Activated CD4-positive, alpha-beta T cell treated with anti-CD3 and anti-CD28 coated beads for 36 hours (primary cell): ENCODE measurements at regions not wholly inside any gene's neighbourhood (a gene's known extent, or its start where the extent isn't known, plus 50 kb on each side); places are given as distances from the start of the nearest gene placed in this dataset.

Experiments
- ATAC-seq: fragments of 200-7000 bp; cut with Tn5 transposase; one replicate; pipeline ENCODE4 v1.10.0; 2021; ENCODE audit warnings: mild to moderate bottlenecking, moderate library complexity
- CTCF ChIA-PET: fragments of 350-600 bp; sonication (Branson Sonifier 250); formaldehyde crosslinking; loops from one replicate; lab custom pipeline; 2021; ENCODE audit warnings: antibody characterized with exemption; lab: Charles Lee
- POLR2A ChIA-PET: fragments of 350-600 bp; sonication (Branson Sonifier 250); formaldehyde crosslinking; loops from one replicate; lab custom pipeline; 2021; ENCODE audit warnings: antibody characterized with exemption, inconsistent platforms; lab: Charles Lee
- DNase-seq: peaks from one replicate; pipeline ENCODE4 v3.0.0-alpha.2; 2020
- H3K27ac Mint-ChIP-seq: one replicate; pipeline ENCODE4 v1.8.0; 2021; ENCODE audit warnings: mixed read lengths
- H3K27me3 Mint-ChIP-seq: one replicate; pipeline ENCODE4 v1.8.0; 2021; ENCODE audit warnings: mixed read lengths
- H3K36me3 Mint-ChIP-seq: one replicate; pipeline ENCODE4 v1.8.0; 2021; ENCODE audit warnings: low read depth, mixed read lengths
- H3K4me1 Mint-ChIP-seq: one replicate; pipeline ENCODE4 v1.8.0; 2021; ENCODE audit warnings: mixed read lengths
- H3K4me3 Mint-ChIP-seq: one replicate; pipeline ENCODE4 v1.8.0; 2021; ENCODE audit warnings: mild to moderate bottlenecking, moderate library complexity, mixed read lengths
- H3K9me3 Mint-ChIP-seq: one replicate; pipeline ENCODE4 v1.8.0; 2021; ENCODE audit warnings: low read depth, mixed read lengths
- intact Hi-C, 2 experiments: fragments of 100-400 bp; cut with DNase I in 1 of 2; cut with micrococcal nuclease in 1 of 2; formaldehyde crosslinking; loops; one replicate each; pipeline versions ENCODE4 v1.14.2 to v1.15.1; 2022 to 2024; cut with DNase I, micrococcal nuclease

GRCh38 chr1:235049217-235049616, 79.4 kb downstream of the TOMM20 start:
- Mint-ChIP-seq H3K27ac (peak overlapping the region; percentile 97), H3K4me1 (peaks cover 67% of the 10 kb centered on the region), H3K36me3 (no peaks in the 10 kb centered on the region), H3K9me3 (no peaks in the 10 kb centered on the region), H3K4me3 (no peak overlapping the region), H3K27me3 (no peaks in the 10 kb centered on the region)
- CTCF ChIA-PET: interaction anchor here (0.7 to 1.3 kb wide), 2 partner anchors 28 to 34 kb away, joined by 3 read pairs; no protein-coding TSS in a partner anchor
- no peak for ATAC-seq
- no peak for DNase-seq
- POLR2A ChIA-PET: interaction anchor here (0.6 kb wide), 1 partner anchor 438 kb away, joined by 3 read pairs; no protein-coding TSS in a partner anchor
- intact Hi-C loops: loop anchor here in 1 of 2 experiments (2.0 kb wide), 2 partner anchors 26 to 38 kb away; no protein-coding TSS in a partner anchor

DNA sequence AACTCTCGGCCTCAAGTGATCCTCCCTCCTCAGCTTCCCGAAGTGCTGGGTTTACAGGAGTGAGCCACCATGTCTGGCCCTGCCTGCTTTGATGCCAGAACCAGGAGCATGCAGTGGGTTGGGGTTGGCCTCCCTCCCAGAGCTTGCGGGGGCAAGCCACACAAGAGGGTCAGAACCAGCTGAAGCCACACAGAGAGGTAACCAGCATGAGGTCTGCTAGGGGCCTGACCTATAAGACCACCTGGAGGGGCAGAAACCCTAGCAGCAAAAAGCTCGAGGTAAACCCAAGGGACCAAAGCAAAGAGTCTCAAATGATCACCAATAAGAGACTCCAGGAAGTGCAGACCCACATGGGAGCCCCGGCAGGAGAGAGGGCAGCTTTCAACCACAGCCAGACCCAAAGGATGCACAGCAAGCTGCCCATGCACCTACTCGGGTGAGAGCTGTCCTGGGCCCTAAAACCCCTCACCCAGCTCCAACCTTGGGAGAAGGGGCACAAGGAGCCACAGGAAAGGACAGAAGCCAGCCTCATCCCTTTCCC, 81.2 kb downstream of the TOMM20 start:
- POLR2A ChIA-PET: interaction anchor here (1.0 to 2.1 kb wide), 5 partner anchors 32 to 323 kb away, joined by 4 to 7 read pairs (median 5); no protein-coding TSS in a partner anchor
- DNase-seq (no peak), ATAC-seq (no peak)
- Mint-ChIP-seq H3K27ac (peak overlapping the region; percentile 97), H3K4me3 (peak overlapping the region; percentile 47), H3K27me3 (no peaks in the 10 kb centered on the region), H3K9me3 (no peaks in the 10 kb centered on the region), H3K36me3 (no peaks in the 10 kb centered on the region), H3K4me1 (peaks cover 63% of the 10 kb centered on the region)
- intact Hi-C loops: no loop called here
- CTCF ChIA-PET: interaction anchor here (0.5 to 1.3 kb wide), 6 partner anchors 8 to 117 kb away, joined by 3 to 4 read pairs (median 3); no protein-coding TSS in a partner anchor

DNA sequence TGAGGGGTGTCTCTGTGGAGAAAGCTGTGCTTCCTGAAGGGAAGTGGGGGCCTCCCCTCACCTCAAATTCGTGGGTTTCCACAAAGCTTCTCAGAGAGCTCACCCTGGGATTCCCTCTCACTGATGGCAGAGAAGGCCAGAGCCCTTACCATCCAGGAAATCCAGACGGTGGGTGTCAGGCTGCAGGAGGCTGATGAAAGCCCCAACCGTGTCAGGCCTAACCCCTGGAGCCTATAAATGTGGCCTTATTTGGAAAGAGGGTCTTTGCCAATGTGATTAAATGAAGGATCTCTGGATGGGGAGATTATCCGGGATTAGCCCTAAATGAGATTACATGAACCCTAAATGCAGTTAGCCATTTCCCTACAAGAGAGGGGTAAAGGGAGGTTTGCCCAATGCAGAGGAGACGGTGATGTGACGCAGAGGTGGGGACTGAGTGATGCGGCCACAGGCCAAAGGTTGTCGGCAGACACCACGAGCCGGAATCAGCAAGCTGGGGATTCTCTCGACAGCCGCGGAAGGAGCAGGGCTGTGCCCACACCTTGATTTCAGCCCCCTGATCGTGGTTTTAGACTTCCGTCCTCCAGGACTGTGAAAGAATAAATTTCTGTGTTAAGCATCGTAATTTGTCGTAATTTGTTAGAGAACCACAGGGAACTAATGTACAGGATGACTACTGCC, 82.6 kb downstream of the TOMM20 start:
- POLR2A ChIA-PET: no interaction called here
- H3K27ac Mint-ChIP-seq: peak overlapping the region; percentile 78
- CTCF ChIA-PET: interaction anchor here (1.0 kb wide), 1 partner anchor 22 kb away, joined by 5 read pairs; no protein-coding TSS in a partner anchor

DNA sequence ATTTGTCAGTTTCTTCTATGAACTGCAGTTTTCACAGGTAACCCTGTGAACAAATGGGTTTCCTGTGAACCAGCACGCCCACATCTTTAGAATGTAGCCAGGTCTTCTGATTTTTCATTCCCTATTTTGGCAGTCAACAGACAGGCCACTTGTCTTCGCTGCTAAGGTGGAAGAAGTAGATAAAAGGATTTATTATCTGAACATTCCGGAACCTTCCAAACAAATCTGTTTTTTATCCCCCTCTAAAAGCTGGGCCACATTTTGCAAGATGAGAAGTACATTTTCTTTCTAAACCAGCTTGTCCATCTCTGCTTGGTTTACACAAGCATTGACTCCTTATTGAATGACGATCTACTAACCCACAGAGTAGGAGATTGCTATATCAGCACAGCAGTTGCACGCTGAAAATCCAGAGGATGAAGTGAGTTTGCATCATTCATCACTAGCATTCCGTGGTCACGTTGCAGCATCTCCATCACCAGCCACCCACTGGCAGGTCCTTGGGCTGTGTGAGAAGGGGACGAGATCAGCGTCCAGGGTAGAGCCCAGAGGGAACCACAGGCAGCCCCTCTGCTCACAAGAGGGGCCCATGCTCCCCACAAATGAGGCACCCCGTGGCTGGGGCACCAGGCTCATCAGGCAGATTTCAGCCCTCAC, 83.5 kb downstream of the TOMM20 start:
- Mint-ChIP-seq H3K36me3 (no peaks in the 10 kb centered on the region), H3K4me1 (peaks cover 49% of the 10 kb centered on the region), H3K27ac (peak overlapping the region; percentile 78), H3K4me3 (no peak overlapping the region), H3K9me3 (no peaks in the 10 kb centered on the region), H3K27me3 (no peaks in the 10 kb centered on the region)
- ChIA-PET CTCF (interaction anchor here (1.0 kb wide), 1 partner anchor 21 kb away, joined by 5 read pairs; no protein-coding TSS in a partner anchor), POLR2A (interaction anchor here (0.6 kb wide), 1 partner anchor 116 kb away, joined by 3 read pairs; no protein-coding TSS in a partner anchor)
- intact Hi-C loops: no loop called here
- DNase-seq: no peak
- ATAC-seq: peak; percentile 31

More for the DNA sequence above, 82.6 kb downstream of the TOMM20 start:
- H3K27me3 Mint-ChIP-seq: no peaks in the 10 kb centered on the region
- peaks cover 53% of the 10 kb centered on the region for H3K4me1 Mint-ChIP-seq
- no peaks in the 10 kb centered on the region for H3K9me3 Mint-ChIP-seq
- H3K4me3 Mint-ChIP-seq: no peak overlapping the region
- intact Hi-C loops: no loop called here
- no peaks in the 10 kb centered on the region for H3K36me3 Mint-ChIP-seq
- ATAC-seq: no peak
- no peak for DNase-seq

GRCh38 chr1:235043234-235043633, 85.4 kb downstream of the TOMM20 start:
- POLR2A ChIA-PET: no interaction called here

GRCh38 chr1:235038701-235039100, 89.9 kb downstream of the TOMM20 start:
- H3K4me3 Mint-ChIP-seq: no peak overlapping the region
- H3K27ac Mint-ChIP-seq: no peak overlapping the region
- H3K27me3 Mint-ChIP-seq: no peaks in the 10 kb centered on the region
- ChIA-PET POLR2A (no interaction called here), CTCF (interaction anchor here (0.7 kb wide), 1 partner anchor 44 kb away, joined by 3 read pairs; no protein-coding TSS in a partner anchor)
- H3K36me3 Mint-ChIP-seq: peaks cover 3% of the 10 kb centered on the region
- H3K9me3 Mint-ChIP-seq: peaks cover 16% of the 10 kb centered on the region
- no peak for DNase-seq
- peaks cover 10% of the 10 kb centered on the region for H3K4me1 Mint-ChIP-seq
- intact Hi-C loops: no loop called here
- no peak for ATAC-seq

More at GRCh38 chr1:235043234-235043633, 85.4 kb downstream of the TOMM20 start:
- Mint-ChIP-seq H3K4me1 (peaks cover 35% of the 10 kb centered on the region), H3K4me3 (no peak overlapping the region), H3K27me3 (no peaks in the 10 kb centered on the region), H3K36me3 (no peaks in the 10 kb centered on the region), H3K27ac (no peak overlapping the region), H3K9me3 (peaks cover 12% of the 10 kb centered on the region)
- no peak for DNase-seq
- no peak for ATAC-seq
- intact Hi-C loops: no loop called here
- CTCF ChIA-PET: no interaction called here

GRCh38 chr1:235035928-235036327, 92.7 kb downstream of the TOMM20 start:
- CTCF ChIA-PET: interaction anchor here (0.5 to 1.1 kb wide), 2 partner anchors 36 to 784 kb away, joined by 3 read pairs; no protein-coding TSS in a partner anchor
- POLR2A ChIA-PET: no interaction called here
- no peaks in the 10 kb centered on the region for H3K27me3 Mint-ChIP-seq
- intact Hi-C loops: no loop called here
- peaks cover 3% of the 10 kb centered on the region for H3K36me3 Mint-ChIP-seq
- no peak for DNase-seq
- H3K27ac Mint-ChIP-seq: no peak overlapping the region
- H3K4me1 Mint-ChIP-seq: peaks cover 9% of the 10 kb centered on the region
- ATAC-seq: no peak
- H3K4me3 Mint-ChIP-seq: no peak overlapping the region
- peaks cover 16% of the 10 kb centered on the region for H3K9me3 Mint-ChIP-seq

DNA sequence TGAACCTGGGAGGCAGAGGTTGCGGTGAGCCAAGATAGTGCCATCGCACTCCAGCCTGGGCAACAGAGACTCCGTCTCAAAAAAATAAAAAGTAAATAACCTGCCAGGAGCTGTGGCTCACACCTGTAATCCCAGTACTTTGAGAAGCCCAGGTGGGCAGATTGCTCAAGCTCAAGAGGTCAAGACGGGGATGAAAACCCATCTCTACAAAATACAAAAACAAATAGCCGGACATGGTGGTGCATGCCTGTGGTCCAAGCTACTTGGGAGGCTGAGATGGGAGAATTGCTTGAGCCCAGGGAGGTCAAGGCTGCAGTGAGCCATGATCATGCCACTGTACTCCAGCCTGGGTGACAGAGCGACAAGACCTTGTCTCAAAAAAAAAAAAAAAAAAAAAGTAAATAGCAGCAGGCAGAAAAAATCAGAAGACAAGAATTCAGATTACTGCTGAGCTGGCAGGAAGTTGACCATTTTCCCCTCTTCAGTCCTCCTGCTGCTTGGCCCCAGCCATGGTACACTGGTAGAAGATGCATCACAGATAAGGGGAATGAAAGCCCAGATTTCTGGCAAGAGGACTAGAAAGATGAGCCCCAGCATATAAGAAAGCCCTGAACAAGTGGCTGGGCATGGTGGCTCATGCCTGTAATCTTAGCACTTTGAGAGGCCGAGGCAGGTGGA, 97.6 kb downstream of the TOMM20 start:
- Mint-ChIP-seq H3K4me3 (no peak overlapping the region), H3K4me1 (peaks cover 12% of the 10 kb centered on the region), H3K9me3 (peaks cover 5% of the 10 kb centered on the region), H3K27ac (no peak overlapping the region), H3K27me3 (no peaks in the 10 kb centered on the region), H3K36me3 (no peaks in the 10 kb centered on the region)
- CTCF ChIA-PET: interaction anchor here (1.2 to 1.3 kb wide), 2 partner anchors 40 to 53 kb away, joined by 3 to 5 read pairs; no protein-coding TSS in a partner anchor
- POLR2A ChIA-PET: interaction anchor here (0.7 kb wide), 1 partner anchor 86 kb away, joined by 3 read pairs; no protein-coding TSS in a partner anchor
- DNase-seq: no peak
- intact Hi-C loops: no loop called here
- no peak for ATAC-seq

GRCh38 chr1:235027862-235028250, 100.8 kb downstream of the TOMM20 start:
- DNase-seq: no peak
- H3K36me3 Mint-ChIP-seq: no peaks in the 10 kb centered on the region

DNA sequence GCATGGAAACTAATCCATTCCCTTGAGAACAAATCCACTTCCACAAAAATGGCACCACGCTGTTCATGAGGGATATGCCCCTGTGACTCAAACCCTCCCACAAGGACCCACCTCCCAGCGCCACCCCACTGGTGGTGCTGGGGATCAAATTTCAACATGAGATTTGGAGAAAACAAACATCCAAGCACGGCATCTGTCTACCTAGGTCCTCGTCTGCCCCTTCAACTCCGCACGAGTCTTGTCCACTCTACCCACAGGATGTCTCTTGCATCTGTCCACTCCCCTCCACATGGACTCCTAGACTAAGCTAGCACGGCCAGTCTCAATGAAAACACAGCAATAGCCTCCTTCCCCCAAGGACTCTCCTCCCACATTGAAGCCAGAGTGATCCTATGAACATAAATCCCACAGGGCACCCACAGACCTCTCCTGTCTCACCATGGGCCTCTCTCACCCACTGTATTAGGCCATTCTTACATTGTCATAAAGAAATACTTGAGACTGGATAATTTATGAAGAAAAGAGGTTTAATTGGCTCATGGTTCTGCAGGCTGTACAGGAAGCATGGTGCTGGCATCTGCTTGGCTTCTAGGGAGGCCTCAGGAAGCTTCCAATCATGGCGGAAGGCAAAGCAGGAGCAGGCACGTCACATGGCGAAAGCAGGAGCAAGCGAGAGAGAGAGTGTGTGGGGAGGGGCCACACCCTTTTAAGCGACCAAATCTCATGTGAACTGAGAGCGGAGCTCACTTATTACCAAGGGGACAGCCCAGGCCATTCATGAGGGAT, 101.4 kb downstream of the TOMM20 start:
- Mint-ChIP-seq H3K36me3 (no peaks in the 10 kb centered on the region), H3K27me3 (no peaks in the 10 kb centered on the region), H3K4me1 (peaks cover 18% of the 10 kb centered on the region), H3K27ac (no peak overlapping the region), H3K9me3 (peaks cover 5% of the 10 kb centered on the region), H3K4me3 (no peak overlapping the region)
- no peak for DNase-seq
- intact Hi-C loops: no loop called here
- no peak for ATAC-seq
- POLR2A ChIA-PET: interaction anchor here (0.6 kb wide), 1 partner anchor 118 kb away, joined by 7 read pairs; no protein-coding TSS in a partner anchor
- CTCF ChIA-PET: no interaction called here

More at GRCh38 chr1:235027862-235028250, 100.8 kb downstream of the TOMM20 start:
- CTCF ChIA-PET: interaction anchor here (1.1 kb wide), 1 partner anchor 12 kb away, joined by 4 read pairs; no protein-coding TSS in a partner anchor
- no peak overlapping the region for H3K4me3 Mint-ChIP-seq
- peaks cover 13% of the 10 kb centered on the region for H3K4me1 Mint-ChIP-seq
- no peak overlapping the region for H3K27ac Mint-ChIP-seq
- POLR2A ChIA-PET: interaction anchor here (0.6 kb wide), 1 partner anchor 118 kb away, joined by 7 read pairs; no protein-coding TSS in a partner anchor
- no peaks in the 10 kb centered on the region for H3K27me3 Mint-ChIP-seq
- intact Hi-C loops: no loop called here
- ATAC-seq: no peak
- peaks cover 5% of the 10 kb centered on the region for H3K9me3 Mint-ChIP-seq
